Adipocyte (in vitro differentiated cells): ENCODE measurements at regions not wholly inside any gene's neighbourhood (a gene's known extent, or its start where the extent isn't known, plus 50 kb on each side); places are given as distances from the start of the nearest gene placed in this dataset.
A peak's percentile ranks its signal among the peaks of the same experiment; 100 is the strongest.
"Not testable (repeated sequence)": the region's sequence is repeated elsewhere in the genome, so short reads cannot be mapped to it uniquely, and the experiment has no call there.

Source experiments
- DNase-seq: peaks from one replicate; pipeline ENCODE4 v3.0.0-alpha.2; 2015; ENCODE audit warnings: low read depth
- H3K27me3 ChIP-seq: replicated peaks from 2 replicates; pipeline ENCODE4 v1.7.0; 2013; ENCODE audit warnings: mild to moderate bottlenecking, low read length, moderate library complexity; ENCODE audit not compliant: control insufficient read depth, insufficient read depth
- H3K36me3 ChIP-seq: 2 replicates; pipeline ENCODE4 v1.7.0; 2013; ENCODE audit warnings: low read length, mild to moderate bottlenecking, moderate library complexity; ENCODE audit not compliant: control insufficient read depth, insufficient read depth, severe bottlenecking
- H3K4me1 ChIP-seq: 2 replicates; pipeline ENCODE4 v1.7.0; 2013; ENCODE audit warnings: mild to moderate bottlenecking, low read length, moderate library complexity; ENCODE audit not compliant: control insufficient read depth, insufficient read depth
- H3K4me3 ChIP-seq: 2 replicates; pipeline ENCODE4 v1.7.0; 2013; ENCODE audit warnings: mild to moderate bottlenecking, low read length, moderate library complexity
- H3K9ac ChIP-seq: 2 replicates; pipeline ENCODE4 v1.7.0; 2013; ENCODE audit warnings: mild to moderate bottlenecking, low read length, moderate library complexity
- H3K9me3 ChIP-seq: 2 replicates; pipeline ENCODE4 v1.7.0; 2013; ENCODE audit warnings: mild to moderate bottlenecking, low read length, moderate library complexity; ENCODE audit not compliant: control insufficient read depth

DNA sequence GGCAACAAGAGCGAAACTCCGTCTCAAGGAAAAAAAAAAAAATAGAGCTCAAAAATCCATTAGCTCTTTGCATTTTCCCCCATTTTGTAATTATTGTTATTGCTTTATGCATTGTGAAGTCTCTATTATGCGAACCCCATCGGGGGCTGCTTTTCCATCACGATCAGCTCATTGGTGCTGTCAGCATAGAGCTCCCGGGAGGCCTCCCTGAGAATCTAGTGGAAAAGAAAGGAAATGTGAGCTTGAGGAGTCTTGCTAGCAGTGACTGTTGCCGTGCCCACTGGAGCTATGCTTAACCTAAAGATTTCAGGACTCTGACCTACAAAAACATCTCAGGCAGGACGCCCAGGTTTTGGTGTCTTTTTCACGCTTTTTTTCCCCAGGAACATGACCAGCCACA, 102.6 kb upstream of the NDUFV2 start:
- Histone ChIP-seq H3K9ac (no peak overlapping the region), H3K9me3 (peaks cover 11% of the 10 kb centered on the region), H3K4me1 (peaks cover 47% of the 10 kb centered on the region), H3K27me3 (no peaks in the 10 kb centered on the region), H3K36me3 (no peaks in the 10 kb centered on the region), H3K4me3 (no peak overlapping the region)
- DNase-seq = no peak

GRCh38 chr18:9000733-9001132, 101.8 kb upstream of the NDUFV2 start:
- peaks cover 49% of the 10 kb centered on the region for H3K4me1 ChIP-seq
- DNase-seq = peak; percentile 28
- peaks cover 11% of the 10 kb centered on the region for H3K9me3 ChIP-seq
- no peak overlapping the region for H3K9ac ChIP-seq
- H3K27me3 ChIP-seq = no peaks in the 10 kb centered on the region
- no peaks in the 10 kb centered on the region for H3K36me3 ChIP-seq
- no peak overlapping the region for H3K4me3 ChIP-seq

- Histone ChIP-seq H3K36me3 (no peaks in the 10 kb centered on the region), H3K4me1 (peaks cover 47% of the 10 kb centered on the region), H3K9me3 (peaks cover 11% of the 10 kb centered on the region), H3K9ac (no peak overlapping the region), H3K27me3 (no peaks in the 10 kb centered on the region), H3K4me3 (no peak overlapping the region)
- no peak for DNase-seq
Observed at GRCh38 chr18:9001209-9001608, 101.3 kb upstream of the NDUFV2 start.

DNA sequence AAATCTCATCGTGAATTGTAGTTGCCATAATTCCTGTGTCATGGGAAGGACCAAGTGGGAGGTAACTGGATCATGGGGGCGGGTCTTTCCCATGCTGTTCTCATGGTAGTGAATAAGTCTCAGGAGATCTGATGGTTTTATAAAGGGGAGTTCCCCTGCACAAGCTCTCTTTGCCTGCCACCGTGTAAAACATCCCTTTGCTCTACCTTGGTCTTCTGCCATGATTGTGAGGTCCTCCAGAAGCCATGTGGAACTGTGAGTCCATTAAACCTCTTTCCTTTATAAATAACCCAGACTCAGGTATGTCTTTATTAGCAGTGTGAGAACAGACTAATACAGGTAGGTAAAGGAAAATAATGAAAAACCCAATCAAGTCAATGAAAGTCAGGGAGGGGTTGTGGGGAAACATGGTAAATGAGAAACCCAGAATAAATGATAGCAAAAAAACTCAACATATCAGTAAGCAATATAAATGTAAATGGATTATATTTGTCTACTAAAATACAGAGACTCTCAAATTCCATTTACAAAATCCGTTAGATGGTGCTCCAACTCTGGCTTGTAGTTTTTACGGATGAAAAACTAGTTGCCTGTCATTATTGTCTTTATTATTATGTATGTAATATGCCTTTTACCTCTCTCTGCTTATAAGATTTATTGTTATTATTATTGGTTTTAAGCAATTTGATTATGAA, 98.9 kb upstream of the NDUFV2 start:
- Histone ChIP-seq H3K4me3 (no peak overlapping the region), H3K4me1 (peaks cover 30% of the 10 kb centered on the region), H3K9ac (no peak overlapping the region), H3K9me3 (peaks cover 5% of the 10 kb centered on the region), H3K27me3 (no peaks in the 10 kb centered on the region), H3K36me3 (no peaks in the 10 kb centered on the region)
- no peak for DNase-seq

DNA sequence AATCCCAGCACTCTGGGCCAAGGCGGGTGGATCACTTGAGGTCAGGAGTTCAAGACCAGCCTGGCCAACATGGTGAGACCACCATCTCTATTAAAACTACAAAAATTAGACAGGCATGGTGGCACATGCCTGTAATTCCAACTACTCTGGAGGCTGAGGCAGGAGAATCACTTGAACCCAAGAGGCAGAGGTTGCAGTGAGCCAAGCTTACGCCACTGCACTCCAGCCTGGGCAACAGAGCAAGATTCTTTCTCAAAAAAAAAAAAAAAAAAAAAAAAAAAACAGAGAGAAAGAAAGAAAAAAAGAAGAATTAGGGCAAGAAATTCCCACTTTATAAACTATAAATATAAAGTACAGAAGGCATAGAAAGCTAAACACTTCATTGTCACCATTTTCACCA, 98.2 kb upstream of the NDUFV2 start:
- H3K9ac ChIP-seq, DNase-seq, H3K36me3 ChIP-seq, H3K4me3 ChIP-seq, H3K27me3 ChIP-seq, H3K9me3 ChIP-seq: not testable (repeated sequence)
- peaks cover 23% of the 10 kb centered on the region for H3K4me1 ChIP-seq

DNA sequence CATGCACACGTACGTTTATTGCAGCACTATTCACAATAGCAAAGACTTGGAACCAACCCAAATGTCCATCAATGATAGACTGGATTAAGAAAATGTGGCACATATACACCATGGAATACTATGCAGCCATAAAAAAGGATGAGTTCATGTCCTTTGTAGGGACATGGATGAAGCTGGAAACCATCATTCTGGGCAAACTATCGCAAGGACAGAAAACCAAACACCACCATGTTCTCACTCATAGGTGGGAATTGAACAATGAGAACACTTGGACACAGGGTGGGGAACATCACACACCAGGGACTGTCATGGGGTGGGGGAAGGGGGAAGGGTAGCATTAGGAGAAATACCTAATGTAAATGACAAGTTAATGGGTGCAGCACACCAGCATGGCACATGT, 94.8 kb upstream of the NDUFV2 start:
- H3K9ac ChIP-seq, H3K27me3 ChIP-seq, H3K4me3 ChIP-seq, H3K4me1 ChIP-seq, H3K36me3 ChIP-seq, H3K9me3 ChIP-seq, DNase-seq: not testable (repeated sequence)

- H3K27me3 ChIP-seq = no peaks in the 10 kb centered on the region
- DNase-seq = no peak
- no peak overlapping the region for H3K4me3 ChIP-seq
Observed at GRCh38 chr18:9008200-9008708, 94.2 kb upstream of the NDUFV2 start.

GRCh38 chr18:9008709-9009635, 93.5 kb upstream of the NDUFV2 start:
- H3K36me3 ChIP-seq = no peaks in the 10 kb centered on the region
- no peaks in the 10 kb centered on the region for H3K27me3 ChIP-seq
- no peak overlapping the region for H3K9ac ChIP-seq
- no peak for DNase-seq
- H3K4me3 ChIP-seq = no peak overlapping the region
- H3K4me1 ChIP-seq = peaks cover 4% of the 10 kb centered on the region
- H3K9me3 ChIP-seq = no peaks in the 10 kb centered on the region

More at GRCh38 chr18:9008200-9008708, 94.2 kb upstream of the NDUFV2 start:
- peaks cover 4% of the 10 kb centered on the region for H3K4me1 ChIP-seq
- H3K36me3 ChIP-seq = no peaks in the 10 kb centered on the region
- peaks cover 5% of the 10 kb centered on the region for H3K9me3 ChIP-seq
- H3K9ac ChIP-seq = no peak overlapping the region

DNA sequence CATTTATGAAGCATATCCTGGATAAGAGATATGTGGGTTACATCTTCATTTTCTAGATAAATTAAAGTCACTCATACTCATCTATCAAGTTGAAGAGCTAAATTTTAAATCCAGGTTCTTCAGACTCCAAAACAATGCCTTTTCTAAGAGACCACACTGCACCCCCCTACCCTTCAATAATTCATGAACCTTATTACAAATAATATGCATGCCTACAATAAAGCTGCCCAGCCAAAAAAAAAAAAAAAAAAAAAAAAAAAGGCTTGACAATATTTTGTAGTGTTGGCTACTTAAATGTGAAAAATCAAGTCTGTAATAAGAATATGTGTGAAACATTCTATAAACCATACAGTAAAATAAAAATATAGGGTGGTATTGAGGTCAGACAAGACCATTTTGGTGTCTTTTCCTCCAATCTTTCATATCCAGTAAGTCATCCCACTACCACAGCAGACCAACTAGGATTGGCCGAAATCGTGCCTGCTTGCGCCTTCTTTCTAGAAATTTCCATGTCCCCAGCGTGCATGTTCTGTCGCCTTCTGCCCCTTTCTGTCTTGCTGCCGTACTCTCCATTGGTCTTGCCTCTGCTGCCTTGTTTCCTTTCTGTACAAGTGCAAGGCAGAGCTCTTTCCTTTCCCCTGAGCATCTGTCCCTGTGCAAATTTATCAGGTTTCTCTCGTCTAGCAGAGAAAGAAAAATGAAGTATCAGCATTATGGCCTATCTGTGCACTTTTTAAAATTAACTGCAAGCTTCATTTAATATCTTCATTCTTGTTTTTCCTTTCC, 92.6 kb upstream of the NDUFV2 start:
- Histone ChIP-seq H3K4me1 (peaks cover 4% of the 10 kb centered on the region), H3K4me3 (no peak overlapping the region), H3K9me3 (no peaks in the 10 kb centered on the region), H3K9ac (no peak overlapping the region), H3K27me3 (no peaks in the 10 kb centered on the region), H3K36me3 (no peaks in the 10 kb centered on the region)
- no peak for DNase-seq

DNA sequence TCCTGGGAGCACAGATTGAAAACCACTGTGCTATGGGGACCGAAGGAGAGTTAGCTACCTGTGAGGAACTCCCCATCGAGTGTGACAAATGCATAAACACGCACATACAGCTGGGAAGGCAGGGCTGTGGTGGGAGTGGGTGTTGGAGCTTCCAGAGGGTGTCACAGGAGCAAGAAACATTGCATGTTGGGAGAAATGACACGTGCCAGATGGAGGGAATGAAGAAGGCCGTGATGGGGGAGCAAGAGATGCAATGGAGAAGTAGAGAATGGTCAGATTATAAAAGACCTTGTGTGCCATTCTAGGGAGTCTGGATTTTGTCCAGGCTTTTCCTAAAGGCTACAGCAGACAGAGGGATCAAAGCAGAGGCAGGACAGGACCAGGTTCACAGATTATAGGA, 91.1 kb upstream of the NDUFV2 start:
- Histone ChIP-seq H3K4me3 (no peak overlapping the region), H3K9ac (no peak overlapping the region), H3K4me1 (peaks cover 9% of the 10 kb centered on the region), H3K36me3 (no peaks in the 10 kb centered on the region), H3K9me3 (no peaks in the 10 kb centered on the region), H3K27me3 (no peaks in the 10 kb centered on the region)
- no peak for DNase-seq

DNA sequence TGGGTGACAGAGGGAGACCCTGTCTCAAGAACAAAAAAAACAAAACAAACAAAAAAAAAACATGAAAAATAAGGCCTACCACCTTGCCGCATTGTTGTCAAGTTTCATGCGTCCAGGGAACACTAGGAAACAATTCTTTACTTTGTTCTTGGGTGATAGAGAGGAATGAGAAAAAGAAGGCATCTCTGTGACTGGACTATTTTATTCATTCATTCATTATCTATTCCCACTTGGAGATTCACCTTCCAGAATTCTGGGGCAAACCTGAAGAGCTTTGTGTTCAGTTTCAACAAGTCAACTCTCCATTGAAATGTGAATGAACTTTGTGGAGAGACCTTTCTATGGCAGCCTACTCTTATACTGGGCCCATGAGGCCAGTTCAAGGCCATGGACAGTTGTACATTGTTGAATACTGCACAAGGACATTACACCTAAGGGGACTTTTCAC, 88.5 kb upstream of the NDUFV2 start:
- Histone ChIP-seq H3K27me3 (no peaks in the 10 kb centered on the region), H3K9me3 (no peaks in the 10 kb centered on the region), H3K9ac (no peak overlapping the region), H3K4me1 (peaks cover 29% of the 10 kb centered on the region), H3K36me3 (no peaks in the 10 kb centered on the region), H3K4me3 (no peak overlapping the region)
- no peak for DNase-seq
